Mammary epithelial cell (primary cell): ENCODE measurements at regions not wholly inside any gene's neighbourhood (a gene's known extent, or its start where the extent isn't known, plus 50 kb on each side); places are given as distances from the start of the nearest gene placed in this dataset.

ENCODE experiments used
- CTCF ChIP-seq, 2 donors: IDR thresholded peaks in 1 of 2; conservative IDR thresholded peaks in 1 of 2; 2 replicates each; pipeline ENCODE4 v1.5.1; 2011 to 2012; ENCODE audit warnings: inconsistent platforms in 2 of 2, low read length in 2 of 2, mild to moderate bottlenecking in 2 of 2, control low read depth in 1 of 2, low read depth in 1 of 2; ENCODE audit not compliant: insufficient read depth in 1 of 2; ENCODE audit errors: extremely low read depth in 1 of 2
- EZH2 ChIP-seq: IDR thresholded peaks from 2 replicates; pipeline ENCODE4 v1.6.1; 2012; ENCODE audit warnings: low read length, inconsistent platforms, borderline replicate concordance

DNA sequence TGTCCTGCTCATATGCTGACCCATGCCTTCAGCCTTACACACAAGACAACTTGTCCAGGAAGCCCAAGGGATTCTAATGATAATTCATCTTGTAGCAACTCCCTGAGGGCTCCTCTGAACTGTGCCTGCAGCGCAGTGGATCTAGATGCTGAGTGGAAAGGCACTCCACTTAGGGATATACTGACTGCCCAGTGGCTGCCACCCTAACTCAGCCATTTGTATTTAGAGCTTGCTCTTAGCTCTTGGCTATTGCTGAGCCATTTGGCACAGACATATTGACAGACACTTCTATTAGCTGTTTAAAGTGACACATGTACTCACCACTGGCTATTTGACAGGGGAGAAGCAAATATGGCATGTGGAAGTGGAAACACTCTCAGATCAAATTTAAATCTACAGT lies 278.3 kb upstream of the SGK1 start:
- TF ChIP-seq CTCF (conservative IDR thresholded peaks at IDR 0.05 in 1 of 2, IDR thresholded peaks at IDR 0.05 in 1 of 2; ENCODE audit: extremely low read depth in 1 of 2, insufficient read depth in 1 of 2, low read depth in 1 of 2, low read length in 2 of 2) (no peak), EZH2 (no peak)
